ENCODE measurements at regions not wholly inside any gene's neighbourhood (a gene's known extent, or its start where the extent isn't known, plus 50 kb on each side); places are given as distances from the start of the nearest gene placed in this dataset.

GRCh38 chr7:23967949-23968599 lies 258.1 kb downstream of the STK31 start:
- in situ Hi-C loops (cut with MboI; ENCODE audit: low sequenced_read_pairs, unreplicated experiment): no loop called here
- peak; percentile 16 for DNase-seq (ENCODE audit: low spot score)
- no peak for TF ChIP-seq CTCF (IDR thresholded peaks at IDR 0.05; ENCODE audit: borderline replicate concordance, control extremely low read depth, extremely low read depth, insufficient read depth, missing control alignments)

GRCh38 chr7:23968791-23969190 lies 258.8 kb downstream of the STK31 start:
- in situ Hi-C loops (cut with MboI; ENCODE audit: low sequenced_read_pairs, unreplicated experiment): no loop called here

GRCh38 chr7:23969443-23969842 lies 259.4 kb downstream of the STK31 start:
- TF ChIP-seq CTCF (IDR thresholded peaks at IDR 0.05; ENCODE audit: borderline replicate concordance, control extremely low read depth, extremely low read depth, insufficient read depth, missing control alignments): no peak
- DNase-seq (ENCODE audit: low spot score): no peak
- in situ Hi-C loops (cut with MboI; ENCODE audit: low sequenced_read_pairs, unreplicated experiment): no loop called here

More at GRCh38 chr7:23968791-23969190, 258.8 kb downstream of the STK31 start:
- no peak for DNase-seq (ENCODE audit: low spot score)
- TF ChIP-seq CTCF (IDR thresholded peaks at IDR 0.05; ENCODE audit: borderline replicate concordance, control extremely low read depth, extremely low read depth, insufficient read depth, missing control alignments): no peak

- no peak for TF ChIP-seq CTCF (IDR thresholded peaks at IDR 0.05; ENCODE audit: borderline replicate concordance, control extremely low read depth, extremely low read depth, insufficient read depth, missing control alignments)
- DNase-seq (ENCODE audit: low spot score): no peak
- in situ Hi-C loops (cut with MboI; ENCODE audit: low sequenced_read_pairs, unreplicated experiment): no loop called here
These were observed 260.2 kb downstream of the STK31 start for GRCh38 chr7:23970193-23970592.

GRCh38 chr7:23971031-23971430 lies 261.0 kb downstream of the STK31 start:
- no peak for TF ChIP-seq CTCF (IDR thresholded peaks at IDR 0.05; ENCODE audit: borderline replicate concordance, control extremely low read depth, extremely low read depth, insufficient read depth, missing control alignments)
- in situ Hi-C loops (cut with MboI; ENCODE audit: low sequenced_read_pairs, unreplicated experiment): no loop called here
- no peak for DNase-seq (ENCODE audit: low spot score)

GRCh38 chr7:23972057-23972456 lies 262.0 kb downstream of the STK31 start:
- in situ Hi-C loops (cut with MboI; ENCODE audit: low sequenced_read_pairs, unreplicated experiment): no loop called here
- no peak for DNase-seq (ENCODE audit: low spot score)
- no peak for TF ChIP-seq CTCF (IDR thresholded peaks at IDR 0.05; ENCODE audit: borderline replicate concordance, control extremely low read depth, extremely low read depth, insufficient read depth, missing control alignments)
